RPMI8226 (cell line): ENCODE measurements at regions not wholly inside any gene's neighbourhood (a gene's known extent, or its start where the extent isn't known, plus 50 kb on each side); places are given as distances from the start of the nearest gene placed in this dataset.
"Not testable (repeated sequence)": the region's sequence is repeated elsewhere in the genome, so short reads cannot be mapped to it uniquely, and the experiment has no call there.

Source experiments
- DNase-seq: peaks from one replicate; pipeline ENCODE4 v3.0.0-alpha.2; 2015

- not testable (repeated sequence) for DNase-seq
Measured at GRCh38 chr6:71007298-71007697, 50.4 kb upstream of the B3GAT2 start.

DNA sequence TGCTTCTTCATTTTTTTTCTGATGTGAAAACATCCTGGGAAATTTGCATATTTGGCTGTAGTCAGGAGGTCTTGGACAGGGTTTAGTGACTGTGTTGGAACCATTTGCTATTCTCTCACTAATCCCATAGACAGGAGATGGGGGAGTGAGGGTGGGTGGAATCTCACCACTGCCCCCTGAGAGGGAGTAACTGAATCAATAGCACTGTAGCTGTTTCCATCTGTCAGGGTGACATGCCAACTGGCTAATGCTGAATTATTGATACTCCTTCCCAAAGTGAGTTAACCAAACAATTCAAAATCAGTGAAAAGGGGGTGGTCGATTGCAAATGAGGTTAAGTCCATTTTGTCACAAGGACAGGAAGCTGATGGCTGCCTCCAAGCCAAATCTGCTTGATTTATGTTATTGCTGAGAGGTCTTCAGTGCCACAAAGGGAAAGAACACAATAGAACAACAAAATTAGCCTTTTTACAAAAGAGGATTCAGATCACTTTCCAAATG lies 55.1 kb upstream of the B3GAT2 start:
- no peak for DNase-seq

DNA sequence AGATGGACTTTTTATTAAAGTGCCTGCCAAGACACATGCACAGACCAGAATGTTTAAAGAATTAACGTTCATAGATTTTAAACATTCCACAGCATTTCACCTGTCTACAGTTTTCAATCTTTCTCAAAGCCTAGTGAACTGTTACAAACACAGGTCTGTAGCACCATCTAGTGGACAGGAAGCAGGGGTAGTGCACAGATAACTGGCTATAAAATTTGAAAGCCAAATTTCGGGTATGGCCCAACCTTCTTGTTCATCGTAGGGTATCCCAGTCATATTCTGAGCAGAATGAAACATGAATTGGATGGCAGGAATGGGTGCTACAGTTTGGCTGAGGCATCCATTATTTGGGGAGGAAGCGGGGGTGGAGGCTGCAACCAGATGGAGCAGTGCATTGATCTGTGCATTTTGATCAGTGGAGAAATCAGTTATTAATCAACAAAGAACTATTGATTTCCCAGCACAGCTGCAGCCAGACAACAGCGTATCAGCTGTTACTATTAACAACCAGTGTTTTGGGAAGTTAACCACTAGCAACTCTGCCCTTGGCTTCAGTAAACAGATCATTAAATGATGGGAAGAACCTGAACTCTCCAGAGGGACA lies 56.1 kb upstream of the B3GAT2 start:
- peak; percentile 78 for DNase-seq

- no peak for DNase-seq
Measured at GRCh38 chr6:71015392-71015791, 58.5 kb upstream of the B3GAT2 start.

DNA sequence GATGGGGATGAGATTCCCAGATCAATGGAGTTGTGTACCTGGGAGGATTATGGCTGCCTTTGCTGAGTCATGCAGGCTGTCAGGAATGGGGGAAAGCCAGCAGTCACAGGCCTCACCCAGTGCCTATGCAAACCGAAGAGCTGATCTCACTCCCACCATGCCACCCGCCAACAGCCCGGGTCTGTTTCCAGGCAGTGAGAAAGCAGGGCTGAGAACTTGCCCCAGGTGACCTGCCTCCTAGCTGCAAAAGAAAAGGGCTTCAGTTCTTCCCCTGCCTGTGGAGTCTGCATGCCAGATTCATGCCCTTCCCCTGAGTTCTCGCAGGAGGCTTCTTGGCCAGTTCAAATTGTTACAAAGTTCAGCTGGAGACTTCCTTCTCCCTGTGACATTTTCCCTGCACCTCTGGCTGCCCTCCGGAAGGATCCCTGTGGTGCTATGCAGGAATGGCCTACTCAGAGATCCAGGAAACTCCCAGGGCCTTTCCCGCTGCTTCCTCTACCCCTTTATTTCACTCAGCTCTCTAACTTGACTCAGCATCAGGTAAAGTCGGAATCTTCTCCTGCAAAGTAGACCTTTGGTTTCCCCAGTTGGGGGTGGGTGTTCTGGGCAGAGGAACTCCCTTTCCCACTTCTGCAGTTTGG lies 71.5 kb upstream of the B3GAT2 start:
- DNase-seq: no peak

- no peak for DNase-seq
Measured at GRCh38 chr6:71028877-71029252, 72.0 kb upstream of the B3GAT2 start.

DNA sequence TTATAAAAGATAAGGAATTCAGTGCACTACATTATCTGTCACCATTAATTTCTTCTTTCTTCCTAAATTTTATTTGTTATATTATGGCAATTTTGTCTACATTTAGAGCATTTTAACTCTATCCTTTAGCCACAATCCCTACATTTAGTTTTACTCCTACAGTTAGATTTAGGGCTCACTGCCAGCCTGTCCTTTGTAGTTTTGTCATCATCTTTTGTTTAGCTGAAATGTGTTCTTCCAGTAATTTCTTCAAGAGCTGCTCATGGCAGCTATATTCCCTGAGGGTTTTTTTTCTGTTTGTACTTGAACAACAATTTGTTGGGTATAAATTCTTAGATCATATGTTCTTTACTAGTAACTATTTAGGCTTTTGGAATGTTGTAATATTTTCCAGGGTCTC lies 72.7 kb upstream of the B3GAT2 start:
- DNase-seq: no peak

DNA sequence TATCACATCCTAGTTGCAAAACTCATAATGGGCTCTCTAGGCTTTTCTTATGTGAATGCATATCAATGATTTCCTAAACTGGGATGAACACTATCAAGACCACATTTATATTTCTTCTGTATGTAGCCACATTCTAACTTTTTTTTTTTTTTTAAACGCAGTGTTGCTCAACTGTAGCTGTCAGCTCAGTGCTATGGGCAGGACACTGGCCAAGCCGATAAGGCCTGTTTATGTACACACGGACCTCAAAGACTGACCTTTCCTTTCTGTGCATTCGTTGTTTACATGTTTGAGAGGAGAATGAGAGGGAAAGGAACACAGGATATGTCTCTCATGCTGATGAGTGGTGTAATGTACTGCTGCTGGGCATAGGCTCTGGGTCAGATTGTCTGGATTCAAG lies 75.1 kb upstream of the B3GAT2 start:
- DNase-seq: no peak

GRCh38 chr6:71033171-71033570 lies 76.3 kb upstream of the B3GAT2 start:
- no peak for DNase-seq

GRCh38 chr6:71033890-71034289 lies 77.0 kb upstream of the B3GAT2 start:
- DNase-seq: no peak

- DNase-seq: no peak
Measured at GRCh38 chr6:71034563-71035345, 77.9 kb upstream of the B3GAT2 start.

DNA sequence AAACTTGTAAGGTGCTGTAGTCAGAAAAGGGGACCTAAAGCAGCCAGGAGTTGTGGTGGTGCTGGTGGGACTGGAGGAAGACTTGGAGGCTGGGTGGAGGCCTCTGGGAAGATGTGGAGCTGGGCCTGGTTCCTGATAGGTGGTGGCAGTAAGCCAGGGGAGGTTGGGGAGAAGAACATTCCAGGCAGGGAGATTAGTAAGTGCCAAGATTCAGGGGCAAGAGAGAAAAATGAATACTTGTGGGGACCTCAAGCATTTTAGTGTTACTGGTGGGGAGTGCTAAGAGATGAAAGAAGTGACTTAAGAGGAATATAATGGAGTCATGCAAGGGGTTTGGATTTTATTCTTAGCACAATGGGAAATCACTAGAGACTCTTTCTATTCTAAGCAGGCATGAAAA lies 79.0 kb upstream of the B3GAT2 start:
- no peak for DNase-seq

GRCh38 chr6:71038711-71039344 lies 82.0 kb upstream of the B3GAT2 start:
- no peak for DNase-seq

DNA sequence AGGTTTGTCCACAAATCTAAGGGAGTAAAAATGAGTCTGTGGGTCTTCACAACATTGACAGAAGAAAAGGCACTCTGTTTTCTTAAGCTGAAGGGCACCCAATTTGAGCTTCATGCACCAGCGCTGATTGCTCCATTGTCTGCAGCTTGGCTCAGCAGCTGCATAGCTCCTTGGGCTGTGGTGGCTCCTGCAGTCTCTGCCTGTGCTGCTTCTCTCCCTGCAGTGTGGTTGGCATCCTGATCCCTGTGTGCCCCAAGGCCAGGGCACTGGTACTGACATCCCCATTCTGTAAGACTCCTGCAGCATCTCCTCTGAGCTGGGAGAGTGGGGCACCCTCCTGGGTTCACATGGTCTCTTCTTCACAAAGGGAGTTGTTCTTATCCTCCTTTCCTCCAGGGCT lies 83.2 kb upstream of the B3GAT2 start:
- DNase-seq: no peak

DNA sequence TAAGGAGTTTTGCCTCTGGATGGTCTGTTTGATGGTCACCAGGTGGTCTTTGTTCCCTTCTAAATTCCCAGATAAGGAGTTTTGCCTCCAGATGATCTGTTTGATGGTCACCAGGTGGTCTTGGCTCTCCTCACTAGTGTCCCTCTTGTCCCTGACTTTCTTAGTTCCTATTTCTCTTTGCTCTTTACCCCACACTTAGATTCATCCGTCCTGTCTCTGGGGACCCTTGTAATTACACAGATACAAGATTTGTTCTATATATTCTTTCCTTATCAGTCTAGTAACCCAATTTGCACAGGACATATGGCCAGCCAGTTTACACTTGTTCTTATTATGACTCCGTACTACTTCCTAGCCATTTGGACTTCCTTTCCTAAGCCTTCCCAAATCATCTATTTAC lies 84.0 kb upstream of the B3GAT2 start:
- DNase-seq: no peak

GRCh38 chr6:71043902-71044301 lies 87.0 kb upstream of the B3GAT2 start:
- DNase-seq: peak; percentile 17

DNA sequence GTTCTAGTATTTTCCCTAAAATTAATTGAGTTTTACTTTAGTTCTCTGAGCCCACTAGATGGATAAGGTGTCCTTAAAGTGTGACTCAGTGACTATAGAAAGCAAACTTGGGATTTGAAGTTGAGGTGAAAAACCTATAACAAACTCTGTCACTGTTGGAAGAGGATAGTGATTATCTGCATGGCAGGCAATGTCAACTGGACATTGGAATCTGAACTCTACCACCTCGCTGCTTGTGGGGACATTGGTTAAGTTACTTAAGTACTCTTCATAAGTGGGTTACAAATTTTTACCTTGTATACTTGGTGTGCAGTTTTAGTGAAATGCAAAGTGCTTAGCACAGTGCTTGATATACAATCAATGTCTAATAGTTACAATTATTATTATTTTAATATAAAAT lies 87.9 kb upstream of the B3GAT2 start:
- no peak for DNase-seq

DNA sequence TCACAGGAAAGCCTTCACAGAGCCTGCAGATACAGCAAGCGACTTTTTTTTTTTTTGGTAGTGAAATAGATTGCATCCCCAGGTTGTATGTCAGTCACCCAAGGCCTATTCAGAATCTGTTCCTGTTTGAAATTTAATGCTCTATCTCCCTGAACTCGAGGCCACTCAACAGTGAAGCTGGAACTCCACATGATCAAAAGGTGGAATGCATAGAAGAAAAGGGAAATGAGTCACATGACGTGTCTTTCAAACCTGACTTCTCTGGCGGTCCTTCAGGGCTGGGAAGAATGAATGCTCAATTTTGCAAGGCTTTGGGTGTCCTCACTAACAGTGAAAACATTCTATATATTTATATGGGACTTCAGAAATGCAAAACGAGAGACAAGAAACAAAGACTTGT lies 88.4 kb upstream of the B3GAT2 start:
- DNase-seq: no peak

DNA sequence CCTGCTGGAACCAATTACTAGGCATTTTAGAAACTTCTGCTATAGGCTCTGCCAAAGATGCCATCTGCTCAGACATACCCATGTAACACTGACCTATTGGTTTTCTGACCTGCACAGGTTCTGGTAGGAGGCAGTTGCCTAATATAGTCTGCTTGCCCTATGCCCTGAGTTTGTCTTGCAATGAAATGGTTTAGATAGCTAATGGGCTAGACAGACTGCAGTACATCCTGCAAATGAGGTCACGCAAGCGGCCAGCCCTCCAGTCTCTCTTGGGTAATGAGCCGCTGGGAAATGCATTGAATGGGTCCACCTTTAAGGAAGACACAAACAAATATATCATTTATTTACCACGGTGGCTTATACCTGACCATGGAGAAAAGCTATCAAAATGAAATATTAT lies 90.6 kb upstream of the B3GAT2 start:
- no peak for DNase-seq

- no peak for DNase-seq
Measured at GRCh38 chr6:71048320-71049164, 91.7 kb upstream of the B3GAT2 start.

DNA sequence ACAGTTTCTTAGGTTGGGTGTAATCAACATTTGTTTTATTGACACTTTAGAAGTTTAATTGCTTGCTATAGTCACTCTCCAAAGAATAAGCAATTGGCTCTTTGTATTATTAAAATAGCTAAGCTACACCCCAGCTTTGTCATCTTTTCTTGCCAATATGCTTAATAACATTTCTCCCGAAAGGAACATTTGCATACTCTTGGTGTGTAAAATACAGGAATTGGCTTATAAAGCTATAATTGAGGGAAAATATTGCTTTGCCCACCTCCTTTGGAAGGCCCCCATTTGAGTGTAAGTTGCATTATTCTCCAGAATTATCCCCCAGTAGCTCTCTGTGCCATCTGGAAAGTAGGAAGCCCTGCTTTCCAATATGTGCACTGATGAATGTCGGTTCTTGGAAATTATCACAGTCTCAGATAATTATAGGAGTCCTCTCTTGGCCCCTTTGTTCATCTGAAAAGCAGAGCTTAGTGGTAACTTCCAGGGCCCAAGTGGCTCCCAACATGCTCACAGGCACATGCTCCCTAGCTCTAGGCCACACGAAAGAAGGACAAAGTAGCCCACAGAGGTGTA lies 92.4 kb upstream of the B3GAT2 start:
- DNase-seq: no peak

DNA sequence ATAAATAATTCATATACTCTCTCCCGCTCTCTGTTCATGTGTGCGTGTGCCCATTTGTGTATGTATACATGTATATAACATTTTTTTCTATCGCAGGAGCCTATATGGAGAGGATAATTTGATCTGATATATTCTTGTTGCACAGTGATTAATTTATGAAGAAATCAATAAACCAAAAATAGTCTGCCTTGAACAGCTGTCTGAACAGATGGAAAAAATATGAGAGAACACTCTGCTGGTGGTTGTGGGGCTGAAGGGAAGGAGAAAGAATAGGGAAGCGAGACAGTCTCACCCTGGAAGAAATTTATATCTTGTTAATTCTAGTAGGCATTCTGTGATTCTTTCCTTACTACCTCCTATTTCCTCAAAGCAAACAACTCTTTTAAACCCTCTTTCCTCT lies 96.6 kb upstream of the B3GAT2 start:
- DNase-seq: no peak
